HG03354 (cell line): ENCODE measurements at regions not wholly inside any gene's neighbourhood (a gene's known extent, or its start where the extent isn't known, plus 50 kb on each side); places are given as distances from the start of the nearest gene placed in this dataset.
"Not testable (repeated sequence)": the region's sequence is repeated elsewhere in the genome, so short reads cannot be mapped to it uniquely, and the experiment has no call there.

Source experiments
- ATAC-seq: cut with Tn5 transposase; IDR thresholded peaks from one replicate; pipeline ENCODE4 v1.9.1; 2021; ENCODE audit warnings: mild to moderate bottlenecking; ENCODE audit not compliant: unreplicated experiment, poor library complexity, severe bottlenecking

GRCh38 chr3:65128346-65128745 is 440.5 kb upstream of the ADAMTS9 start:
- ATAC-seq, result no peak

DNA sequence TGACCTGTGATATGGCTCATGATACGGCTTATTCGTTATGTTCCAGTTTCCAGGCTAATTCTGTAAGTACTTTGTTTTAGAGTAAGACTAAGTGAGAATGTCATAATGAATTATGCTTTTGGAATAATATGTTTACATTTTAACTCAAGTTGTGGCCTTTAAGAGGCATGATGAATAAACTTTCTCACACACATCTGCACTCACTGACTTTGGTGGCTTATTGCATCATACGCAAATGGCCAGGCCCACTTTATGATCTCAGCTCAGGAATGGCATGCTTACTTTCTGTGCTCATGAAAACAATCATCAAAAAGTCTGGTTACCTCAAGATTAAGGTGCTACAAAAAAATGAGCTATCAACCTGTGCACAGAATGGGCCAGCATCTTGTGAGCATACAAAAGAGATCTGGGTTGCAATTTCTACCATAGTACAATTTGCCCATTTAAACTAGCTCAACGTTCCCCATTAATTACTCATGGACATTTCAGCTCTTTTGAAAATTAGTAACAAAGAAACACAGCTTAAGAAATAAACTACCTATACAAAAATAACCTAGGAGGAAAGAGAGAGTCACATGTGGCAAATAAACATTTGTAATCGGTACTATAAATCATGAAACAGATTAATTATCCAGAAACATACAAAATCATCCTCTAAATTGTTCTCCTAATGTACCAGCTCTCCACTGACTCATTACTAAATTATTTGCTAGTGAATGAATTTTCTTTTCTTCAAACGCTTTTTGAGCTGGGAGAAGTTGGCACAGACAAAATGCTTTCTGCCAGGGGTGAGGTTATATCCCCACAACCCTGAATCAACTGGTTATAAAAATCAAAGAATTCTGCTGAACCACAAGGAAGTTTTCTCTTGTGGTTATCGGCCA is 439.0 kb upstream of the ADAMTS9 start:
- no peak for ATAC-seq

GRCh38 chr3:65120156-65120555 is 432.4 kb upstream of the ADAMTS9 start:
- ATAC-seq, result not testable (repeated sequence)

- ATAC-seq, result no peak
Measured at GRCh38 chr3:65118912-65119499, 431.2 kb upstream of the ADAMTS9 start.

- ATAC-seq, result no peak
Measured at GRCh38 chr3:65114041-65114440, 426.2 kb upstream of the ADAMTS9 start.

DNA sequence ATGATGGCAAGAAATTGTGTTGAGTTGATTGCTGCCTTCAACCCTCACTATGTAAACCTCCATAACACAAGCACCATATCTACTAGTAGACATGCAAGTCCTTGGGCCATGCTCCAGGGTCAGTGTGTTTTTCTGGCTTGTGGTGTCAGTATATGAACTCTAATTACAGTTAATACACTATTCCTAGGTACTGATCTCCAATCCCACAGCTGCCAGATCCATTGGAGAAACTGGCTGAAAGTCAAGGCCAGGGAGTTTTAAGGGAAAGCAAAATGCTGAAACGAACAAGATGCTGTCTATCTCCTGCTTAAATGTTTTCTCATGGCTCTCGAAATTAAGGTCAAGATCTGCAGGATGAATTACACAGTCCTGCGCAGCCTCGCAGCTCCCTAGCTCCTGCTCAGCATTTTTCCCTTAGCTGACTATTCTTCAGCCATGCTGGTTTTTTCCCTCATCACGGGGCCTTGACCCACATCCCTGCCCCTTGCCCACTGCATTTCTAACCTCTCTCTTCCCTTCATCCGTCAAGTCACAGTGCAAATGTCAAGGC is 425.0 kb upstream of the ADAMTS9 start:
- no peak for ATAC-seq

DNA sequence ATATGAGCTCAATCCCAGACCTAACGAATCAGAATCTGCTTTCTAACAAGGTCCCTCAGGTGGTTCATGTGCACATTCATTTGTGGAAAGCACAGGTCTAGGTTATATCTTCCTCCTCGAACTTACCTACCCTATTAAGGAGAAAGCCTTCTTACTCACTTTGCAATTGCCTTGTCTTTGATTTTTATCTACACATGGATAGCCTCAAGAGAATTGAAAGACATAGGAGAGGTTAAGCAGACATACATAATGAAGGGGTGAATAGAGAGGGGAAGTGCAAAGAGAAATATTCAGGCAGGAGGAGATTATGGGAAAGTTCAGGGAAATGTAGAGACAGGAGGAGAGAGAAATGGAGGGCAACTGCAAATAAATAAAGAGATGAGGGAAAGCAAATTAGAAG is 422.9 kb upstream of the ADAMTS9 start:
- no peak for ATAC-seq

DNA sequence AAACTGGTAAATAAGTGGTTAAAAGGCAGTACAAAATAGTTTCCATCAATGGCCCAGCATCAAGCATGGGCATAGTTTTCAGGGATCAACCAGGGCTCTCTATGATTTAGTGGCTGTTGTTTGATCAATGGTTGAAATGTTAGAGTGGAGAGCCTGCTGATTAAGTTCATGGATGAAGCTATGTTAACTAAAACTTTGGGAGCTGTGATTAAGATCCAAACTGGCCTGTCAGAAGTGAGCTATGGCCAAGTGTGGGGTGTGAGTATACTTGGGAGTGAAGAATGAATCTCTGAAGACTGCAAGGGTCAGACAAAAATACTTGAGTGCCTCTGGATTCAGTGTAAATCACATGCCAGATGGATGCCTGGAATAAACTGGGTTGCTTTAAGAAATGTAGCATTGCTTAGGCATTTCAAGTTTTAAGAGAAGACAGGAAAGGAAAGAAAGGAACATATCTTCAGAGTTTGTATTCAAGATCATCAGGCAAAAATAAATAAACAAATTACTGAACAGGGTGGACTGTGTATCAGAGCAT is 422.2 kb upstream of the ADAMTS9 start:
- ATAC-seq, result no peak

DNA sequence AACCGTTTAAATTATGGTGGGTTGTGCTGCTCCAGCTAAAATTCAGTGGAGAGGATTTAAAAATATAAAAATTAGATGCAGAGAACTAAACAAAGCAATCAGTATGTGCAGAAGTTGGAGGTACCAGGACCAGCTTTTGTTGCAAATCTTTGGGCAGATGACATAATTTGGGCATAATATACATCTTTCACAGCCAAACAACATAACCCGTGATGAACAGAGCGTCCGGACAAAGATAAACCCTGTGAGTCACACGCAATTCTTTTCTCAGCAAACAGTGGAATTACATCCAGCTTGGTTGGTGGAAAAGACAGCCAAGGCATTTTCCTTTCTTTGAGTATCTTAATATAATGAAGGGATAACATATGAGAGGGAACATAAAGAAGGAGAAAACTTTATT is 419.4 kb upstream of the ADAMTS9 start:
- ATAC-seq, result no peak

- ATAC-seq, result no peak
Measured at GRCh38 chr3:65101450-65101849, 413.6 kb upstream of the ADAMTS9 start.

- no peak for ATAC-seq
Measured at GRCh38 chr3:65098400-65098799, 410.6 kb upstream of the ADAMTS9 start.

DNA sequence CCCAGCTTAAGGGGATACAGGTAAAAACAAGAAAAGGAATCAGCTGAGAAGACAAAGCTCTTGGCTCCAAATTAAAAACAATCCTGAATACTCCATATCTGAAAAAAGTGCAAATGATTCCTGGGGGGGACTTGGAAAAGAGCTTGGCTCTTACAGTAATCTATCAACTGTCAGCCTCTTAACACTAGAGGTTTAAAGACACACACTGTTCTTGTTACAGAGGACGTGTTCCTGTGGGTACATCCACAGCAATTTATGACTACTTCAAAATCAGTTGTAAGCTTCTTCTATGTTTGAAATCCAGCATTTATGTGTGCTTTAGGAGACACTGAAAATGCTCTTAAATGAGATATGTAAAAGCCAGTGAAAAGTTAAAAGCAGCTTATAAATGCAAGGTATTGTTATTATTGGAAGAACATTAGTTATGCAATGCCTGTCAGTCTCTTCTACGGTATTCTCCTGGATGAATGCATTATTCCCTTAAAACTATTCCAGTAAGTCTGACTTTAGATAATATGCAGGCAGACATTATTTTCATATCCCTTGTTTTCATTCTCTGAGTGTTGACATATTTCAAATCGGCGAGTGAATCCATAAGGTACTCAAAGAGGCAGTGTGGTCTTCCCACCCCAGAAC is 408.4 kb upstream of the ADAMTS9 start:
- no peak for ATAC-seq

DNA sequence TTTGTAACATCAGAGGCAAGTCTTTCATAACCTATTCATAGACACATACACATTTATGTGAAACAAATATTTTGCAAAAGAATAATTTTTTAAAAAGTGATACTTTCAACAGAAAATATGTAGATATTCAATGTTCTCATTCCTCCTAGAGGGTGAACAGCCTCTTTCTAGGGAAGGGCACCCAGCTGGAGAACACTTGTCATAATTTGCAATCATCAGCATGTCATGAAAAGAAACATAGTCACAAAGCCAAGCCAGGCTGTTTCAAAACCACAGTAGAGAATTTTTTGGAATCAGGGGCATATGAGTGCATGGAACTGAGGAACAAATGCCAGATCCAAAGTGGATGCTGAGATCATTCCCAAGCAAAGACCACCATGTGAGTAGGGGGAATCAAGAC is 406.9 kb upstream of the ADAMTS9 start:
- ATAC-seq, result no peak

DNA sequence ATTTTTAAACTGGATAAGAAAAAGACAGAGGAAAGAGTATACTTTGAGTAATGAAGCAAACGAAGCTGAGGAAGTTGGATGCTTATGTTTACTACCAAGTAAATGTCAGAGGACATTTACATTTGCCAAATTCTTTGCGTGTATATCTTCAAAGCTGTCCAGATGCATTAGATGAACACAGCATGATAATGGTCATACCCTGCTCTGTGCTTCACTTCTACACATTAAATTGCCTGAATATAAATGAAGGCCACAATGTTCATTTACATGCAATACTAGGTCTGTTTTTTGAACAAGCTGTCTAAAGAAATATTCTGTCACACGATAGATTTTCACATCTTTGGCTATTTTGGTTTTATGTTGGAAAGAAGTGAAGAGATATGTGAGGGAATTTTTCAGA is 405.8 kb upstream of the ADAMTS9 start:
- ATAC-seq, result no peak

- ATAC-seq, result no peak
Measured at GRCh38 chr3:65091565-65091964, 403.8 kb upstream of the ADAMTS9 start.

DNA sequence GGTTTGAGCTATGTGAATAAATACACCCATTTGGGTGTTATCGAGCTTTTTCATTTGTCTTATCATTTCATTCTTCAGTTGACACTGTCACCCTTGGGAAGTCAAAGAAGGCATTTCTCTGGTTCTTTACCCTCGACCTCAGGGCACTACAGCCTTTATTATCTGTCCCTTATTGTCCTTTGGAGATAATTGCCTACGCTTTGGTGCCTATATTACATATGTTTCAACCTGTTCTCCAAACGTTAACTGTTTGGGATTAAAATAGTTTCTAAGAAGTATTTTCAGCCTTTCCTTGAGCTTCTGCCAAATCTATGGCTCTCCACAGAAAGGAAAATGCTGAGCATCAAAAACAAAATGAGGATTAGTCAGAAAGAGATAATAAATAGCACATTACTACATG is 395.4 kb upstream of the ADAMTS9 start:
- ATAC-seq, result no peak

DNA sequence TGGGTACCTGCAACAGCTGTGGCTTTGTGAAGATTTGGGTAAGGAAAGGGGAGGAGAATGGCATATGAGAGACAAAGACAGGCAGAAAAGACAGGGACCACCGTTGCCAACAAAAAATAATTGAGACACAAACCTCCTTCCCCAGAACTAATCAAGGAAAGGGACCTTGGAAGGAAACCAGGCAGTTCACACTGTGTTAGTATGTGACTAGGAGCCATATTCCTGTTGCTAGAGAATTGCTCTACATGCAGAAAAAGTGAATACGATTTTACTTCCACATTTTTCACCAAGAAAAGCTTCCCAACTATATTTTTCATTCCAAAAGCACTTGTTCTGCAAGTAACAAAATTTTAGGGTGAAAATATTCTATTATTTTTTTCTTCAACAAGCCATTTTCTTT is 393.7 kb upstream of the ADAMTS9 start:
- ATAC-seq, result no peak

GRCh38 chr3:65080432-65080831 is 392.6 kb upstream of the ADAMTS9 start:
- no peak for ATAC-seq

GRCh38 chr3:65079560-65079959 is 391.8 kb upstream of the ADAMTS9 start:
- ATAC-seq, result no peak

DNA sequence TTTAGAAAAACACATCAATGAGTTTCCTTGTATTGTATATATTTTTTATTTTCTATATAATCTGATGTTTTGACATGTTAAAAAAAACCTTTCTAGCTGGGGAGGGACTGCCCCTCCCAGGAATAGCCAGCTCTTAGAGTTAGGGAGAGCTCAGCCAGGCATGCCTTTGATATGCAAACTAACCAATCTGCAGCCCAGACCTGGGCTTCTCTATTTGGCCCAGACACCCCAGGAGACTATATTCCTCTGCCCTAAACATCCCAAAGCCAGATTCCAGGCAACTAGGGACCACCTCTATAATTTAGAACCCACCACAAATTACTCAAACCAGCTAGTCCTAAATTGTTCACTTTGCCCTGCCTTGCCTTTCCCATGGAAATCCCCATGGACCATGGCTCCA is 390.9 kb upstream of the ADAMTS9 start:
- ATAC-seq, result no peak
